DND-41 (cell line): ENCODE measurements at regions not wholly inside any gene's neighbourhood (a gene's known extent, or its start where the extent isn't known, plus 50 kb on each side); places are given as distances from the start of the nearest gene placed in this dataset.

Source experiments
- EZH2 ChIP-seq: IDR thresholded peaks from 3 replicates; pipeline ENCODE4 v1.6.1; 2012; ENCODE audit warnings: borderline replicate concordance, low read depth, mild to moderate bottlenecking, moderate library complexity, low read length, inconsistent platforms; ENCODE audit not compliant: severe bottlenecking
- TF ChIP-seq, protein P1 (sequence below): IDR thresholded peaks from 2 replicates; pipeline ENCODE4 v1.5.1; 2012; ENCODE audit warnings: borderline replicate concordance, low read length, moderate library complexity, mild to moderate bottlenecking; ENCODE audit not compliant: poor library complexity, severe bottlenecking; ENCODE audit errors: extremely low read depth

DNA sequence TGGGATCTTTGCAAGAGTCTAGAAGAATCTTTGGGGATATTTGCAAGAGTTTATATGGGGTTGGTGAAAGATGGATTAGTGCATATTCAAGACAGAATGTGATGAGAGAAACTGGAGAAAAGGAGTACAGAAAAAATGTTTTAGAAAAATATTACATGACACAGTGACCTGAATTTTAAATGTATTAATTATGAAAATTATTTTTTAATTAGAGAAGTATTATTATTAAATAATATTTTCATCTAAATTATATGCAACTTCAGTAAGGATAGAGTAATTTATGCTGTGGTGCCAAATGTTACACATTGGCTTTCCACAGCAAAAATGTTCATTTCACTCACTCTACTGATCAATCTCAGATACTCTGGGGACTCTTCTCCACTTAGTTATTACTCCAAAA lies 1442.8 kb upstream of the SLC39A10 start:
- no peak for TF ChIP-seq EZH2
- TF ChIP-seq, protein P1, sequence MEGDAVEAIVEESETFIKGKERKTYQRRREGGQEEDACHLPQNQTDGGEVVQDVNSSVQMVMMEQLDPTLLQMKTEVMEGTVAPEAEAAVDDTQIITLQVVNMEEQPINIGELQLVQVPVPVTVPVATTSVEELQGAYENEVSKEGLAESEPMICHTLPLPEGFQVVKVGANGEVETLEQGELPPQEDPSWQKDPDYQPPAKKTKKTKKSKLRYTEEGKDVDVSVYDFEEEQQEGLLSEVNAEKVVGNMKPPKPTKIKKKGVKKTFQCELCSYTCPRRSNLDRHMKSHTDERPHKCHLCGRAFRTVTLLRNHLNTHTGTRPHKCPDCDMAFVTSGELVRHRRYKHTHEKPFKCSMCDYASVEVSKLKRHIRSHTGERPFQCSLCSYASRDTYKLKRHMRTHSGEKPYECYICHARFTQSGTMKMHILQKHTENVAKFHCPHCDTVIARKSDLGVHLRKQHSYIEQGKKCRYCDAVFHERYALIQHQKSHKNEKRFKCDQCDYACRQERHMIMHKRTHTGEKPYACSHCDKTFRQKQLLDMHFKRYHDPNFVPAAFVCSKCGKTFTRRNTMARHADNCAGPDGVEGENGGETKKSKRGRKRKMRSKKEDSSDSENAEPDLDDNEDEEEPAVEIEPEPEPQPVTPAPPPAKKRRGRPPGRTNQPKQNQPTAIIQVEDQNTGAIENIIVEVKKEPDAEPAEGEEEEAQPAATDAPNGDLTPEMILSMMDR, result no peak
